HFF-Myc (cell line): ENCODE measurements at regions not wholly inside any gene's neighbourhood (a gene's known extent, or its start where the extent isn't known, plus 50 kb on each side); places are given as distances from the start of the nearest gene placed in this dataset.
"Not testable (repeated sequence)": the region's sequence is repeated elsewhere in the genome, so short reads cannot be mapped to it uniquely, and the experiment has no call there.

Source experiments
- DNase-seq: peaks from one replicate; pipeline ENCODE4 v3.0.0-alpha.2; 2011; ENCODE audit warnings: low read depth; ENCODE audit errors: extremely low read depth
- H3K4me3 ChIP-seq: replicated peaks from 2 replicates; pipeline ENCODE4 v1.5.1; 2011; ENCODE audit warnings: low read depth, mild to moderate bottlenecking, control low read depth, low read length
- TF ChIP-seq, protein P1 (sequence below): IDR thresholded peaks from 2 replicates; pipeline ENCODE4 v1.5.1; 2012; ENCODE audit warnings: mild to moderate bottlenecking, low read depth, low read length, control low read depth; ENCODE audit errors: missing control alignments

- H3K4me3 ChIP-seq: no peak overlapping the region
- DNase-seq: no peak
- TF ChIP-seq, protein P1, sequence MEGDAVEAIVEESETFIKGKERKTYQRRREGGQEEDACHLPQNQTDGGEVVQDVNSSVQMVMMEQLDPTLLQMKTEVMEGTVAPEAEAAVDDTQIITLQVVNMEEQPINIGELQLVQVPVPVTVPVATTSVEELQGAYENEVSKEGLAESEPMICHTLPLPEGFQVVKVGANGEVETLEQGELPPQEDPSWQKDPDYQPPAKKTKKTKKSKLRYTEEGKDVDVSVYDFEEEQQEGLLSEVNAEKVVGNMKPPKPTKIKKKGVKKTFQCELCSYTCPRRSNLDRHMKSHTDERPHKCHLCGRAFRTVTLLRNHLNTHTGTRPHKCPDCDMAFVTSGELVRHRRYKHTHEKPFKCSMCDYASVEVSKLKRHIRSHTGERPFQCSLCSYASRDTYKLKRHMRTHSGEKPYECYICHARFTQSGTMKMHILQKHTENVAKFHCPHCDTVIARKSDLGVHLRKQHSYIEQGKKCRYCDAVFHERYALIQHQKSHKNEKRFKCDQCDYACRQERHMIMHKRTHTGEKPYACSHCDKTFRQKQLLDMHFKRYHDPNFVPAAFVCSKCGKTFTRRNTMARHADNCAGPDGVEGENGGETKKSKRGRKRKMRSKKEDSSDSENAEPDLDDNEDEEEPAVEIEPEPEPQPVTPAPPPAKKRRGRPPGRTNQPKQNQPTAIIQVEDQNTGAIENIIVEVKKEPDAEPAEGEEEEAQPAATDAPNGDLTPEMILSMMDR: no peak
Observed at GRCh38 chr3:87828046-87828445, 230.8 kb downstream of the CGGBP1 start.

GRCh38 chr3:87822563-87822962 lies 236.2 kb downstream of the CGGBP1 start:
- TF ChIP-seq, protein P1: no peak
- no peak for DNase-seq
- H3K4me3 ChIP-seq: no peak overlapping the region

DNA sequence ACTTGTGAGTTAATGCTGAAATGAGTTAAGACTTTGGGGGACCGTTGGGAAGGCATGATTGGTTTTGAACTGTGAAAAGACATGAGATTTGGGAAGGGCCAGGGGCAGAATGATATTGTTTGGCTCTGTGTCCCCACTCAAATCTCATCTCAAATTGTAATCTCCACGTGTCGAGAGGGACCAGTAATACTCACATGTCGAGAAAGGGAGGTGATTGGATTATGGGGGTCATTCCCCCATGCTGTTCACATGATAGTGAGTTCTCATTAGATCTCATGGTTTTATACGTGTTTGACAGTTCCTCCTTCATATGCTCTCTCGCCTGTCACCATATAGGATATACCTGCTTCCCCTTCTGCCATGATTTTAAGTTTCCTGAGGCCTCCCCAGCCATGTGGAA lies 245.3 kb downstream of the CGGBP1 start:
- H3K4me3 ChIP-seq, DNase-seq: not testable (repeated sequence)

GRCh38 chr3:87811953-87812352 lies 246.9 kb downstream of the CGGBP1 start:
- no peak for DNase-seq
- H3K4me3 ChIP-seq: no peak overlapping the region
- TF ChIP-seq, protein P1: no peak

DNA sequence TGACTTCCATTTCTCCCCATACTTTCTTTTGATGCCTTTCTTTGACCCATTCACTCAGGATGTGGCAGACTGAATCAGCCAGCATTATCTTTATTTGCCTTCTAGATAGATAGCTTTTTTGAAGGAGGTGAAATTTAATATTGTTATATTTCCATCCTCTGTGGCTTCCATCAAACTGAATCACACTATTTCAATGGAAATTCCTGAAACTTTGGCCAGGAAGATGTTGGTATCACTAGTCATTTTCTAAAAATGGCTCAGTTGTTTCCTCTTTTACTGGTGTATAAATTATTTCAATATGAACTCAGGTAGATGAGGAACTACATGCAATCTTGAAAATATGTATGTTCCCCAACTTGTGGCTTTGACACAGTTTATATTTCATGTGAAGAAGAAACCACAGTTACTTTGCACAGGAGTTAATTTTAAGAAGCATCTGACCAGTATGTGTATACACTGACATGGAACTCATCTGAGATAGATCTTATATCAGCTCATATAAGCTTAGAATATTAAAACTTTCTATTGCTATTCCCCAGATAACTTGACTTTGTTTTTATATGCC lies 248.3 kb downstream of the CGGBP1 start:
- TF ChIP-seq, protein P1: no peak
- no peak for DNase-seq
- no peak overlapping the region for H3K4me3 ChIP-seq

GRCh38 chr3:87805670-87806069 lies 253.1 kb downstream of the CGGBP1 start:
- TF ChIP-seq, protein P1: no peak
- DNase-seq: no peak
- no peak overlapping the region for H3K4me3 ChIP-seq

- TF ChIP-seq, protein P1: no peak
- DNase-seq: no peak
- no peak overlapping the region for H3K4me3 ChIP-seq
Observed at GRCh38 chr3:87801409-87801808, 257.4 kb downstream of the CGGBP1 start.
